Ishikawa (cell line): ENCODE measurements at regions not wholly inside any gene's neighbourhood (a gene's known extent, or its start where the extent isn't known, plus 50 kb on each side); places are given as distances from the start of the nearest gene placed in this dataset.

Source experiments
- CEBPB ChIP-seq: IDR thresholded peaks from 2 replicates; pipeline ENCODE4 v1.6.1; 2012
- CREB1 ChIP-seq: IDR thresholded peaks from 2 replicates; pipeline ENCODE4 v1.6.1; 2012; ENCODE audit warnings: low read depth
- EGR1 ChIP-seq: IDR thresholded peaks from 2 replicates; pipeline ENCODE4 v1.6.1; 2012
- EP300 ChIP-seq: IDR thresholded peaks from 2 replicates; pipeline ENCODE4 v1.6.1; 2012; ENCODE audit warnings: borderline replicate concordance
- FOXM1 ChIP-seq: IDR thresholded peaks from 2 replicates; pipeline ENCODE4 v1.6.1; 2012; ENCODE audit warnings: low read depth, borderline replicate concordance
- NFIC ChIP-seq: IDR thresholded peaks from 2 replicates; pipeline ENCODE4 v1.6.1; 2012
- RAD21 ChIP-seq: IDR thresholded peaks from 2 replicates; pipeline ENCODE4 v1.6.1; 2012; ENCODE audit warnings: low read depth
- TAF1 ChIP-seq: IDR thresholded peaks from 2 replicates; pipeline ENCODE4 v1.6.1; 2012; ENCODE audit warnings: low read depth, mild to moderate bottlenecking
- TCF12 ChIP-seq: IDR thresholded peaks from 2 replicates; pipeline ENCODE4 v1.6.1; 2012; ENCODE audit warnings: low read depth
- TEAD4 ChIP-seq: IDR thresholded peaks from 2 replicates; pipeline ENCODE4 v1.6.1; 2012
- USF1 ChIP-seq: IDR thresholded peaks from 2 replicates; pipeline ENCODE4 v1.6.1; 2012
- YY1 ChIP-seq: IDR thresholded peaks from 2 replicates; pipeline ENCODE4 v1.6.1; 2012; ENCODE audit warnings: low read depth
- ZBTB7A ChIP-seq: IDR thresholded peaks from 2 replicates; pipeline ENCODE4 v1.6.1; 2012; ENCODE audit warnings: low read depth
- TF ChIP-seq, protein P1 (sequence below): IDR thresholded peaks from 2 replicates; pipeline ENCODE4 v1.6.1; 2012
- TF ChIP-seq, protein P2 (sequence below): IDR thresholded peaks from 2 replicates; pipeline ENCODE4 v1.6.1; 2012; ENCODE audit warnings: low read depth, mild to moderate bottlenecking

DNA sequence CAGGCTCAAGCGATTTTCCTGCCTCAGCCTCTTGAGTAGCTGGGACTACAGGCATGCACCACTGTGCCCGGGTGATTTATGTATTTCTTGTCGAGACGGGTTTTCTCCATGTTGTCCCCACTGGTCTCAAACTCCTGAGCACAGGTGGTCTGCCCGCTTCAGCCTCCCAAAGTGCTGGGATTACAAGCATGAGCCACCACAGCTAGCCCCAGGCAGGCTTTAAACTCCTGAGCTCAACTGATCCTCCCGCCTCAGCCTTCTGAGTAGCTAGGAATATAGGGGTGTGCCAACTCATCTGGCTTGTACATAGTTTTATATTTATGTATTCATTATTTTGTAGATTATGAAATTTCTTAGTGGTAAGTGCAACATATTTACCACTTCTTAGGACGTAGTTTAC, 198.8 kb upstream of the MCTP2 start:
- TF ChIP-seq EP300: no peak

DNA sequence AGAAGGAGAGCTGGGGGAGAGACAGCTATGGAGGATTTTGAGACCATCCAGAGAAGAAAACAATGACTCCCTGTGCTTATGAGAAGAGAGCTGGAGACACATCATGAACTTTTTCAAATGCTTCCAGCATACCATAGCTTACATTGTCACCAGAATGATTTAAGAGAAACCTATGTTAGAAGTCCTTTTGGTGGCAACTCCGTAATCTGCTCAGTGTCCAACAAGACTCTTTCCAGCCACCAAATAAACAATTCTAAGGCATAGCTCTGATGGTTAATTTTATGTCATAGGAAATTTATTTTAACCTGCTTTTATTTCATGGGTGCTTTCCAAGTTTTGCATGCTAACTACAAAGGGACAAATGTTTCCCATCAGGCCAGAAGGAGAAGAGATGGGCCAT, 200.3 kb upstream of the MCTP2 start:
- TF ChIP-seq TAF1 (no peak), RAD21 (no peak), FOXM1 (no peak), TEAD4 (no peak), EGR1 (no peak), CEBPB (no peak), CREB1 (no peak), YY1 (no peak), USF1 (no peak), ZBTB7A (no peak), TCF12 (no peak), EP300 (no peak), NFIC (no peak)
- TF ChIP-seq, protein P1, sequence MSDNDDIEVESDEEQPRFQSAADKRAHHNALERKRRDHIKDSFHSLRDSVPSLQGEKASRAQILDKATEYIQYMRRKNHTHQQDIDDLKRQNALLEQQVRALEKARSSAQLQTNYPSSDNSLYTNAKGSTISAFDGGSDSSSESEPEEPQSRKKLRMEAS: no peak
- TF ChIP-seq, protein P2, sequence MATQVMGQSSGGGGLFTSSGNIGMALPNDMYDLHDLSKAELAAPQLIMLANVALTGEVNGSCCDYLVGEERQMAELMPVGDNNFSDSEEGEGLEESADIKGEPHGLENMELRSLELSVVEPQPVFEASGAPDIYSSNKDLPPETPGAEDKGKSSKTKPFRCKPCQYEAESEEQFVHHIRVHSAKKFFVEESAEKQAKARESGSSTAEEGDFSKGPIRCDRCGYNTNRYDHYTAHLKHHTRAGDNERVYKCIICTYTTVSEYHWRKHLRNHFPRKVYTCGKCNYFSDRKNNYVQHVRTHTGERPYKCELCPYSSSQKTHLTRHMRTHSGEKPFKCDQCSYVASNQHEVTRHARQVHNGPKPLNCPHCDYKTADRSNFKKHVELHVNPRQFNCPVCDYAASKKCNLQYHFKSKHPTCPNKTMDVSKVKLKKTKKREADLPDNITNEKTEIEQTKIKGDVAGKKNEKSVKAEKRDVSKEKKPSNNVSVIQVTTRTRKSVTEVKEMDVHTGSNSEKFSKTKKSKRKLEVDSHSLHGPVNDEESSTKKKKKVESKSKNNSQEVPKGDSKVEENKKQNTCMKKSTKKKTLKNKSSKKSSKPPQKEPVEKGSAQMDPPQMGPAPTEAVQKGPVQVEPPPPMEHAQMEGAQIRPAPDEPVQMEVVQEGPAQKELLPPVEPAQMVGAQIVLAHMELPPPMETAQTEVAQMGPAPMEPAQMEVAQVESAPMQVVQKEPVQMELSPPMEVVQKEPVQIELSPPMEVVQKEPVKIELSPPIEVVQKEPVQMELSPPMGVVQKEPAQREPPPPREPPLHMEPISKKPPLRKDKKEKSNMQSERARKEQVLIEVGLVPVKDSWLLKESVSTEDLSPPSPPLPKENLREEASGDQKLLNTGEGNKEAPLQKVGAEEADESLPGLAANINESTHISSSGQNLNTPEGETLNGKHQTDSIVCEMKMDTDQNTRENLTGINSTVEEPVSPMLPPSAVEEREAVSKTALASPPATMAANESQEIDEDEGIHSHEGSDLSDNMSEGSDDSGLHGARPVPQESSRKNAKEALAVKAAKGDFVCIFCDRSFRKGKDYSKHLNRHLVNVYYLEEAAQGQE: no peak

DNA sequence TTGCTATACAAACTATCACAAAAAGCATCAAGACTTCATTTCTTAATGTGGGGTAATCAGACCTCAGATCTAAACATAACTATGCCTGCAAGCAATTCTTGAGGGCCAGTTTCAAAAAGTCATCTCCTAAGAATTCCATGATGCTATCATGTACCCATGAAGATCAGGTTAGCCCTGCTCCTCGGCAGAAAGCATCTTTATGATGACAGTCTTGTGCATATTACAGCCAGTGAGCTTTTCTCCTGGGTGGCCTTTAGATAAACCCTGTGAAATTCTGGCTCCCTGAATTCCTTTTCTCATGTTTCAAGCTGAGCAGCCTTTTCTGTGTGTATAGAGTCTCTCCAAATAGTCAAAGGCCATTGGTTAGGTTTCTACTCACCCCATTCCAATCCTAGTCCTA, 201.9 kb upstream of the MCTP2 start:
- TF ChIP-seq, protein P1: no peak
- TF ChIP-seq FOXM1 (no peak), EP300 (no peak), NFIC (no peak), RAD21 (no peak), CEBPB (no peak), CREB1 (no peak), TAF1 (no peak), USF1 (no peak)
- TF ChIP-seq, protein P2: no peak

DNA sequence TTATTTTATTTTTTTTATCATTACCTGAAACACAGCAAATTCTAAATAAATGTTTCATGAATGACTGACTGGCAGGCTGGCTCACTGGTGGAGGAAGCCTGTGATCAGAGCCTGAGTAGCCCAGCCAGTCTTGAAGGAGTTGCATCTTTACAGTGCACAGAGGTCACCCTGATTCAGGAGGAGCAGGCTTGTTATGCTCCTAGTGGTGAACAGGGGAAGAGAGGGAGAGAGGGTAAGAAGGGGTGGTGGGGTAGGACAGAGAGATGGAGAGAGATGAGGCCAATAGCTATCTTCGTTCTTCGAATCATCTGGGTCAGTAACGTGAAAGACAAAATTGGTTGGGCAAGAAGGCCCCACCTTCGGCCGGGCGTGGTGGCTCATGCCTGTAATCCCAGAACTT, 202.6 kb upstream of the MCTP2 start:
- TF ChIP-seq ZBTB7A (no peak), USF1 (no peak)

DNA sequence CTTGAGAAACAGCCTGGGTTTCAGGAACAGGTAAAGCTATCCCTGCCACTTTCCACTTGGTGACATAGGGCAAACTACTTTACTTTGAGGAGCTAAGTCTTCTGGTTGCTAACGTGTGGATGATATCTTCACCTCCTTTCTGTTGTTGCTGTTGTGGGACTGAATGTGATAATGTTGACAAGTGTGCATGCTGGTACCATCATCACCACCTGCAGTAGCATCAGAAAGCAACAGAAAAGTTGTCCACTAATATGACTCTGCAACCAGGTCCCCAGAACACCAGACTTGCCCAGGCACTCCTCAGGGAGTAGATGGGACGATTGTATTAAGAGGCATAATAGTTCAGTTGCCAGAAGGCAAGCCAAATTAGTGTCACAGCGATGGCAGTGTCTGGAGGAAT, 203.2 kb upstream of the MCTP2 start:
- TF ChIP-seq EGR1 (no peak), FOXM1 (no peak), TAF1 (no peak), RAD21 (no peak), CREB1 (no peak), TCF12 (no peak), EP300 (no peak), USF1 (no peak), TEAD4 (no peak), YY1 (no peak), CEBPB (no peak), NFIC (no peak), ZBTB7A (no peak)
- TF ChIP-seq, protein P2: no peak
- TF ChIP-seq, protein P1: no peak
